H1 (cell line): ENCODE measurements at regions not wholly inside any gene's neighbourhood (a gene's known extent, or its start where the extent isn't known, plus 50 kb on each side); places are given as distances from the start of the nearest gene placed in this dataset.

ENCODE experiments used
- CTCF ChIA-PET: fragments of 300-600 bp; sonication (Branson Sonifier 250); formaldehyde crosslinking; loops from one replicate; lab custom pipeline; 2021; ENCODE audit not compliant: partially characterized antibody; lab: Charles Lee
- POLR2A ChIA-PET: fragments of 300-600 bp; sonication (Branson Sonifier 250); formaldehyde crosslinking; loops from one replicate; lab custom pipeline; 2021; ENCODE audit warnings: inconsistent platforms; ENCODE audit not compliant: partially characterized antibody; lab: Charles Lee
- DNase-seq, 2 experiments: peaks; one replicate each; pipeline versions ENCODE4 v3.0.0 to v3.0.0-alpha.2; 2010 to 2022; ENCODE audit warnings: low spot score in 2 of 2, low read depth in 1 of 2, mixed read lengths in 1 of 2
- FAIRE-seq: peaks from 2 replicates; lab custom pipeline; 2011; peaks lifted over from hg19 to GRCh38; lab: Jason Lieb, UNC
- H2AFZ ChIP-seq: 2 replicates; pipeline ENCODE4 v1.8.1; 2012; ENCODE audit warnings: low read length, inconsistent platforms
- H2AK5ac ChIP-seq: 2 replicates; pipeline ENCODE4 v1.6.1; 2013; ENCODE audit warnings: low read depth, low read length
- H2BK120ac ChIP-seq: replicated peaks from 2 replicates; pipeline ENCODE3; 2013; ENCODE audit warnings: low read depth, low read length, inconsistent platforms
- H2BK12ac ChIP-seq: 2 replicates; pipeline ENCODE4 v1.6.1; 2013; ENCODE audit warnings: low read depth, low read length
- H2BK15ac ChIP-seq: 2 replicates; pipeline ENCODE4 v1.6.1; 2013; ENCODE audit warnings: low read length
- H2BK20ac ChIP-seq: 2 replicates; pipeline ENCODE4 v1.6.1; 2013; ENCODE audit warnings: low read length
- H2BK5ac ChIP-seq: 2 replicates; pipeline ENCODE4 v1.6.1; 2013; ENCODE audit warnings: low read depth, low read length
- H3K14ac ChIP-seq: 2 replicates; pipeline ENCODE4 v1.6.1; 2013; ENCODE audit warnings: inconsistent platforms; ENCODE audit not compliant: insufficient read length
- H3K18ac ChIP-seq: 2 replicates; pipeline ENCODE4 v1.6.1; 2013; ENCODE audit warnings: low read length; ENCODE audit errors: extremely low read depth
- H3K23ac ChIP-seq: 2 replicates; pipeline ENCODE4 v1.6.1; 2013; ENCODE audit warnings: inconsistent platforms; ENCODE audit not compliant: insufficient read length
- H3K23me2 ChIP-seq: 2 replicates; pipeline ENCODE4 v1.6.1; 2013; ENCODE audit warnings: low read depth, low read length
- H3K27ac ChIP-seq: 2 replicates; pipeline ENCODE4 v1.6.1; 2011; ENCODE audit warnings: low read depth, low read length, inconsistent platforms
- H3K27me3 ChIP-seq, 4 experiments: replicated peaks in 1 of 4; 1 replicate in 1 of 4; 2 replicates in 3 of 4; pipeline versions ENCODE4 v1.6.1 to v1.8.1; 2011 to 2013; ENCODE audit warnings: low read length in 3 of 4, mild to moderate bottlenecking in 3 of 4, inconsistent platforms in 2 of 4, mixed read lengths in 2 of 4, moderate library complexity in 1 of 4; ENCODE audit not compliant: control insufficient read depth in 3 of 4, insufficient read depth in 3 of 4; ENCODE audit errors: extremely low read depth in 1 of 4
- H3K36me3 ChIP-seq, 4 experiments: 2 replicates each; pipeline versions ENCODE4 v1.6.1 to v1.8.1; 2011 to 2013; ENCODE audit warnings: mild to moderate bottlenecking in 4 of 4, low read length in 3 of 4, moderate library complexity in 2 of 4, control low read depth in 1 of 4, inconsistent platforms in 1 of 4; ENCODE audit not compliant: insufficient read depth in 4 of 4, control insufficient read depth in 2 of 4
- H3K4ac ChIP-seq: replicated peaks from 2 replicates; pipeline ENCODE3; 2013; ENCODE audit warnings: low read length, low read depth, mixed read lengths, inconsistent platforms; ENCODE audit not compliant: insufficient read length
- H3K4me1 ChIP-seq, 4 experiments: replicated peaks in 1 of 4; 1 replicate in 1 of 4; 2 replicates in 3 of 4; pipeline versions ENCODE4 v1.6.1 to v1.8.1; 2011 to 2013; ENCODE audit warnings: low read length in 3 of 4, inconsistent platforms in 2 of 4, mixed read lengths in 1 of 4; ENCODE audit not compliant: insufficient read depth in 4 of 4, control insufficient read depth in 3 of 4
- H3K4me2 ChIP-seq, 2 experiments: 2 replicates each; pipeline versions ENCODE4 v1.6.1 to v1.8.1; 2011 to 2013; ENCODE audit warnings: low read depth in 2 of 2, low read length in 2 of 2, control low read depth in 1 of 2, inconsistent platforms in 1 of 2, mild to moderate bottlenecking in 1 of 2; ENCODE audit not compliant: insufficient read depth in 1 of 2
- H3K4me3 ChIP-seq, 4 experiments: fragments of 200-600, 300-600 bp in 1 of 4; sonication (generic), shearing (Covaris generic), sonication (Bioruptor Twin) in 1 of 4; 2 replicates each; pipeline versions ENCODE4 v1.5.1 to v1.8.1; 2011 to 2016; ENCODE audit warnings: low read length in 4 of 4, low read depth in 3 of 4, control low read depth in 2 of 4, inconsistent platforms in 2 of 4, mild to moderate bottlenecking in 2 of 4, mixed read lengths in 1 of 4, moderate library complexity in 1 of 4; ENCODE audit not compliant: insufficient read depth in 2 of 4; ENCODE audit errors: extremely low read depth in 1 of 4
- H3K56ac ChIP-seq: replicated peaks from 2 replicates; pipeline ENCODE3; 2013; ENCODE audit warnings: low read depth, mild to moderate bottlenecking, mixed read lengths, low read length, inconsistent platforms; ENCODE audit not compliant: insufficient read length
- H3K79me1 ChIP-seq: 2 replicates; pipeline ENCODE4 v1.6.1; 2013; ENCODE audit warnings: low read depth, low read length, control low read depth
- H3K79me2 ChIP-seq, 2 experiments: 2 replicates each; pipeline versions ENCODE4 v1.6.1 to v1.8.1; 2012 to 2013; ENCODE audit warnings: low read length in 2 of 2, mild to moderate bottlenecking in 2 of 2, inconsistent platforms in 1 of 2; ENCODE audit not compliant: insufficient read depth in 2 of 2, control insufficient read depth in 1 of 2
- H3K9ac ChIP-seq, 4 experiments: replicated peaks in 1 of 4; 1 replicate in 1 of 4; 2 replicates in 3 of 4; pipeline versions ENCODE4 v1.6.1 to v1.8.1; 2011 to 2013; ENCODE audit warnings: low read depth in 3 of 4, low read length in 3 of 4, control low read depth in 2 of 4, mild to moderate bottlenecking in 2 of 4, moderate library complexity in 2 of 4, inconsistent platforms in 1 of 4; ENCODE audit errors: extremely low read depth in 1 of 4
- H3K9me3 ChIP-seq, 2 experiments: 2 replicates each; pipeline versions ENCODE4 v1.6.1 to v1.8.1; 2012 to 2013; ENCODE audit warnings: mild to moderate bottlenecking in 2 of 2, moderate library complexity in 2 of 2, control low read depth in 1 of 2, inconsistent platforms in 1 of 2, low read depth in 1 of 2, low read length in 1 of 2, mixed read lengths in 1 of 2; ENCODE audit not compliant: insufficient read depth in 2 of 2
- H4K20me1 ChIP-seq, 2 experiments: replicated peaks in 1 of 2; 2 replicates each; pipeline versions ENCODE3 to v1.8.1; 2011 to 2013; ENCODE audit warnings: inconsistent platforms in 2 of 2, low read length in 2 of 2, mild to moderate bottlenecking in 1 of 2; ENCODE audit not compliant: insufficient read depth in 2 of 2, control insufficient read depth in 1 of 2
- H4K5ac ChIP-seq: 2 replicates; pipeline ENCODE4 v1.6.1; 2013; ENCODE audit warnings: low read length, low read depth, mixed read lengths, inconsistent platforms; ENCODE audit not compliant: insufficient read length
- H4K8ac ChIP-seq: 2 replicates; pipeline ENCODE4 v1.8.0; 2013; ENCODE audit warnings: mild to moderate bottlenecking, moderate library complexity, low read length, inconsistent platforms; ENCODE audit not compliant: insufficient read depth; ENCODE audit errors: extremely low read depth
- H4K91ac ChIP-seq: replicated peaks from 2 replicates; pipeline ENCODE3; 2013; ENCODE audit warnings: low read length, mixed read lengths, inconsistent platforms; ENCODE audit not compliant: insufficient read length
- CBX5 ChIP-seq: fragments of 300-800, 300-1000 bp; sonication (generic); IDR thresholded peaks from 2 replicates; pipeline ENCODE4 v1.7.1; 2016; ENCODE audit warnings: antibody characterized with exemption, low read length, low read depth
- CREB1 ChIP-seq: IDR thresholded peaks from 2 replicates; pipeline ENCODE4 v1.6.1; 2012; ENCODE audit warnings: inconsistent platforms
- GTF2F1 ChIP-seq: IDR thresholded peaks from 2 replicates; pipeline ENCODE4 v1.6.1; 2012; ENCODE audit warnings: low read depth, low read length, improper control_type of control experiment, borderline replicate concordance
- JUND ChIP-seq: IDR thresholded peaks from 2 replicates; pipeline ENCODE4 v1.6.1; 2011; ENCODE audit warnings: mild to moderate bottlenecking, improper control_type of control experiment, low read length
- MAFK ChIP-seq: IDR thresholded peaks from 2 replicates; pipeline ENCODE4 v1.6.1; 2012; ENCODE audit warnings: low read depth, mild to moderate bottlenecking, improper control_type of control experiment, low read length
- NANOG ChIP-seq: IDR thresholded peaks from 2 replicates; pipeline ENCODE4 v1.6.1; 2011; ENCODE audit warnings: low read length, low read depth, mild to moderate bottlenecking, inconsistent platforms; ENCODE audit not compliant: insufficient read depth, poor library complexity, severe bottlenecking
- PHF8 ChIP-seq: fragments of 200-600 bp; sonication (generic); conservative IDR thresholded peaks from 2 replicates; pipeline ENCODE4 v1.7.1; 2012; ENCODE audit warnings: low read depth, mild to moderate bottlenecking, inconsistent platforms, low read length, moderate library complexity
- POU5F1 ChIP-seq: IDR thresholded peaks from 2 replicates; pipeline ENCODE4 v1.6.1; 2011; ENCODE audit warnings: low read depth, mild to moderate bottlenecking, low read length, moderate library complexity
- SIN3A ChIP-seq, 2 experiments: IDR thresholded peaks in 1 of 2; conservative IDR thresholded peaks in 1 of 2; 2 replicates each; pipeline ENCODE4 v1.6.1; 2011 to 2012; ENCODE audit warnings: low read length in 2 of 2, improper control_type of control experiment in 1 of 2, low read depth in 1 of 2, mild to moderate bottlenecking in 1 of 2
- SP1 ChIP-seq: IDR thresholded peaks from 2 replicates; pipeline ENCODE4 v1.6.1; 2011; ENCODE audit warnings: low read depth, low read length
- SRF ChIP-seq: IDR thresholded peaks from 2 replicates; pipeline ENCODE4 v1.6.1; 2011; ENCODE audit warnings: mild to moderate bottlenecking, low read depth, low read length, moderate library complexity
- SUZ12 ChIP-seq: fragments of 200-600 bp; sonication (generic); IDR thresholded peaks from 2 replicates; pipeline ENCODE4 v1.6.1; 2012; ENCODE audit warnings: mild to moderate bottlenecking, inconsistent platforms, low read length, moderate library complexity, mixed read lengths
- TAF7 ChIP-seq: optimal IDR thresholded peaks from 2 replicates; pipeline ENCODE3; 2011; ENCODE audit warnings: low read depth, mild to moderate bottlenecking, inconsistent platforms, low read length, moderate library complexity, borderline replicate concordance
- YY1 ChIP-seq: IDR thresholded peaks from 2 replicates; pipeline ENCODE4 v1.6.1; 2011; ENCODE audit warnings: low read depth, mild to moderate bottlenecking, low read length
- WGBS, 2 experiments: shearing (Covaris generic) in 1 of 2; methylation state at CpG; one replicate each; pipeline versions ENCODE4 v1.1.6 to v1.1.7; 2013 to 2015; ENCODE audit warnings: low lambda C conversion rate in 2 of 2, mixed read lengths in 2 of 2, inconsistent platforms in 1 of 2, low coverage in 1 of 2, missing lambda C conversion rate in 1 of 2; ENCODE audit not compliant: insufficient replicate concordance in 2 of 2, insufficient coverage in 1 of 2, insufficient read length in 1 of 2; ENCODE audit errors: extremely low coverage in 1 of 2, missing lambda C conversion rate in 1 of 2; 5-methylcytosine and 5-hydroxymethylcytosine counted together
- TF ChIP-seq, protein P1 (sequence below): IDR thresholded peaks from 2 replicates; pipeline ENCODE4 v1.6.1; 2011; ENCODE audit warnings: low read depth, mild to moderate bottlenecking, low read length; ENCODE audit not compliant: insufficient read depth

DNA sequence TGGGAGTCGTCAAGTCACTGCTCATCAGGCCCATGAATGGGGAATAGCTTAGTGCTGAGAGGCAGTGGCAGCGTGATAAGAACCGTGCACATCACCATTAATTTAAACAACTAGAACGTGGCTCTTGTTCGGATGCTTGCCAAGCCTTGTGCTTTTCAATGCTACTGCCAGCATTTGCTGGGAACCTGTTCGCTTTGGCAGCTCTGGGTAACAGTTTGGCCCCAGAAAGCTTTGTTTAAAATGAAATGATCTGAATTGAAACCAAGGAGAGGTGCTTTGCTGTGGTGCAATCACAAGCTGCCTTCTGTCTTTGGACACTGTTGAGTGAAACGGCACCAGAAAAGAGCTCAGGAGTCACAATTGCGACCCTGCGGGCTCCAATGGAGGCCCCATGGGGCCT, 53.5 kb upstream of the OLFM4 start:
- Histone ChIP-seq H4K8ac (no peak overlapping the region), H4K91ac (no peak overlapping the region), H3K4me1 (no peaks in the 10 kb centered on the region), H3K4me2 (no peak overlapping the region), H3K4me3 (no peak overlapping the region), H3K79me2 (no peaks in the 10 kb centered on the region), H2AK5ac (no peak overlapping the region), H3K79me1 (no peaks in the 10 kb centered on the region), H3K56ac (no peak overlapping the region), H3K36me3 (no peaks in the 10 kb centered on the region), H2BK120ac (no peak overlapping the region), H3K14ac (no peak overlapping the region), H2BK5ac (no peak overlapping the region), H2BK20ac (no peak overlapping the region), H3K23me2 (peaks cover 3% of the 10 kb centered on the region; the same call in 1 of the 2 replicates), H3K27ac (no peak overlapping the region), H3K9me3 (no peaks in the 10 kb centered on the region), H3K27me3 (no peaks in the 10 kb centered on the region), H2BK15ac (no peak overlapping the region), H3K18ac (no peak overlapping the region), H3K4ac (no peak overlapping the region), H2BK12ac (no peak overlapping the region), H3K9ac (no peak overlapping the region), H4K5ac (no peak overlapping the region), H4K20me1 (no peaks in the 10 kb centered on the region), H3K23ac (no peak overlapping the region), H2AFZ (no peak overlapping the region)
- DNase-seq (no peak), FAIRE-seq (no peak)
- ChIA-PET CTCF (interaction anchor here (0.7 to 3.3 kb wide), 21 partner anchors 8 to 227 kb away, joined by 3 to 17 read pairs (median 4); no protein-coding TSS in a partner anchor), POLR2A (no interaction called here)
- WGBS, 2 experiments, result 90% methylated on average over 9 of the region's 9 CpGs; no CpG with 5 or more reads in 1 of the 2 experiments
- TF ChIP-seq CBX5 (no peak), NANOG (no peak), SUZ12 (no peak), POU5F1 (no peak), TAF7 (no peak), YY1 (no peak), SP1 (no peak), GTF2F1 (no peak), PHF8 (no peak), MAFK (no peak), JUND (no peak), CREB1 (no peak), SIN3A (conservative IDR thresholded peaks at IDR 0.05 in 1 of 2, IDR thresholded peaks at IDR 0.05 in 1 of 2; ENCODE audit: low read depth in 1 of 2, low read length in 2 of 2) (no peak), SRF (no peak)
- TF ChIP-seq, protein P1, sequence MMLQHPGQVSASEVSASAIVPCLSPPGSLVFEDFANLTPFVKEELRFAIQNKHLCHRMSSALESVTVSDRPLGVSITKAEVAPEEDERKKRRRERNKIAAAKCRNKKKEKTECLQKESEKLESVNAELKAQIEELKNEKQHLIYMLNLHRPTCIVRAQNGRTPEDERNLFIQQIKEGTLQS, result no peak
